Caco-2 (cell line): ENCODE measurements at regions not wholly inside any gene's neighbourhood (a gene's known extent, or its start where the extent isn't known, plus 50 kb on each side); places are given as distances from the start of the nearest gene placed in this dataset.

Experiments used
- BruUV-seq: library from RNA; stranded (reverse); fragments of 400-500 nt; replicated peaks from 2 replicates; lab custom pipeline; 2021; lab: Mats Ljungman, UMichigan
- CTCF ChIA-PET: fragments of 300-600 bp; sonication (Branson Sonifier 250); formaldehyde crosslinking; loops from one replicate; lab custom pipeline; 2022; ENCODE audit warnings: antibody characterized with exemption; lab: Charles Lee
- POLR2A ChIA-PET: fragments of 300-600 bp; sonication (Branson Sonifier 250); formaldehyde crosslinking; loops from one replicate; lab custom pipeline; 2022; ENCODE audit warnings: antibody characterized with exemption; lab: Charles Lee
- DNase-seq, 2 experiments: peaks; one replicate each; pipeline versions ENCODE4 v3.0.0 to v3.0.0-alpha.2; 2020 to 2022
- H3K27me3 ChIP-seq: replicated peaks from 2 replicates; pipeline ENCODE4 v1.6.0; 2011; ENCODE audit warnings: low read length; ENCODE audit not compliant: control insufficient read depth, insufficient read depth
- H3K36me3 ChIP-seq: 2 replicates; pipeline ENCODE4 v1.5.1; 2011; ENCODE audit warnings: low read length; ENCODE audit not compliant: control insufficient read depth, insufficient read depth
- H3K4me1 ChIP-seq: fragments of 250-450 bp; sonication (Bioruptor Pico); 2 replicates; pipeline ENCODE4 v1.5.1; 2020; ENCODE audit warnings: mild to moderate bottlenecking
- H3K4me3 ChIP-seq: 2 replicates; pipeline ENCODE4 v1.5.1; 2011; ENCODE audit warnings: low read depth, mild to moderate bottlenecking, control low read depth, low read length
- H3K9me3 ChIP-seq: fragments of 250-450 bp; sonication (Bioruptor Pico); 2 replicates; pipeline ENCODE4 v1.5.1; 2020; ENCODE audit warnings: mild to moderate bottlenecking, moderate library complexity
- H3K27ac Mint-ChIP-seq: one replicate; pipeline ENCODE4 v1.8.0; 2022; ENCODE audit warnings: mixed read lengths; ENCODE audit not compliant: unreplicated experiment
- H3K27me3 Mint-ChIP-seq: one replicate; pipeline ENCODE4 v1.8.0; 2022; ENCODE audit warnings: mixed read lengths; ENCODE audit not compliant: insufficient read depth, unreplicated experiment
- H3K36me3 Mint-ChIP-seq: one replicate; pipeline ENCODE4 v1.8.0; 2022; ENCODE audit warnings: mild to moderate bottlenecking, mixed read lengths; ENCODE audit not compliant: insufficient read depth, unreplicated experiment
- H3K4me1 Mint-ChIP-seq: one replicate; pipeline ENCODE4 v1.8.0; 2022; ENCODE audit warnings: low read depth, mixed read lengths; ENCODE audit not compliant: unreplicated experiment
- H3K4me3 Mint-ChIP-seq: one replicate; pipeline ENCODE4 v1.8.0; 2022; ENCODE audit warnings: mild to moderate bottlenecking, moderate library complexity, mixed read lengths; ENCODE audit not compliant: unreplicated experiment
- H3K9me3 Mint-ChIP-seq: one replicate; pipeline ENCODE4 v1.8.0; 2022; ENCODE audit warnings: mixed read lengths; ENCODE audit not compliant: unreplicated experiment
- intact Hi-C: fragments of 100-400 bp; cut with micrococcal nuclease; formaldehyde crosslinking; loops from one replicate; pipeline ENCODE4 v1.10.0; 2022; ENCODE audit not compliant: unreplicated experiment
- TF ChIP-seq, protein P1 (sequence below), 2 experiments: fragments of 200-600 bp in 1 of 2; IDR thresholded peaks; 1 replicate in 1 of 2; 2 replicates in 1 of 2; pipeline versions ENCODE4 v1.5.1 to v1.8.0; 2011 to 2022; ENCODE audit warnings: antibody characterized with exemption in 1 of 2, control low read depth in 1 of 2, inconsistent platforms in 1 of 2, low read depth in 1 of 2, low read length in 1 of 2, mild to moderate bottlenecking in 1 of 2, moderate library complexity in 1 of 2; ENCODE audit not compliant: insufficient read depth in 1 of 2, severe bottlenecking in 1 of 2, unreplicated experiment in 1 of 2

DNA sequence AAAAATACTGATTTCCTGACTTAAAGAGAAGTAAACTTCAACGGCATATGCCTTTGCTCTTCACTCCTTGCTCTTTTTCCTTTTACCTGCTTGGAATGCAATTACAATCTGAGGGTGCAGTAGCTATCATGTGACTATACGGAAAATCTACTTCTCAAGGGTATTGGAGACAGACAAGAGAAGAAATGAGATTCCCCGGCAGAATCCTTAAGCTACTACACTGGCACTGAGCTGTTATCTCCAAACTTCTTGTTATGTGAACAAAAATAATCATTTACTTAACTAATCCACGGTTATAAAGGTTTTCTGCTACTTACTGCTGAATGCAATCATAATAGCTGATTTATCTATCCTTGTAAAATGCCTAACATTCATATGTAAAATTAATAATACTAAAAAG lies 118.0 kb upstream of the IFNG-AS1 start:
- H3K36me3 Mint-ChIP-seq = no peaks in the 10 kb centered on the region
- Histone ChIP-seq H3K9me3 (no peaks in the 10 kb centered on the region), H3K27me3 (no peaks in the 10 kb centered on the region), H3K4me1 (no peaks in the 10 kb centered on the region), H3K4me3 (no peak overlapping the region), H3K36me3 (no peaks in the 10 kb centered on the region)
- DNase-seq = no peak
- ChIA-PET CTCF (no interaction called here), POLR2A (no interaction called here)
- no peaks in the 10 kb centered on the region for H3K4me1 Mint-ChIP-seq
- no peaks in the 10 kb centered on the region for H3K27me3 Mint-ChIP-seq
- H3K4me3 Mint-ChIP-seq = no peak overlapping the region
- intact Hi-C loops = loop anchor here (5.0 kb wide), 1 partner anchor 71 kb away; no protein-coding TSS in a partner anchor
- BruUV-seq = no TSS peak
- H3K27ac Mint-ChIP-seq = no peak overlapping the region
- no peaks in the 10 kb centered on the region for H3K9me3 Mint-ChIP-seq
- TF ChIP-seq, protein P1, sequence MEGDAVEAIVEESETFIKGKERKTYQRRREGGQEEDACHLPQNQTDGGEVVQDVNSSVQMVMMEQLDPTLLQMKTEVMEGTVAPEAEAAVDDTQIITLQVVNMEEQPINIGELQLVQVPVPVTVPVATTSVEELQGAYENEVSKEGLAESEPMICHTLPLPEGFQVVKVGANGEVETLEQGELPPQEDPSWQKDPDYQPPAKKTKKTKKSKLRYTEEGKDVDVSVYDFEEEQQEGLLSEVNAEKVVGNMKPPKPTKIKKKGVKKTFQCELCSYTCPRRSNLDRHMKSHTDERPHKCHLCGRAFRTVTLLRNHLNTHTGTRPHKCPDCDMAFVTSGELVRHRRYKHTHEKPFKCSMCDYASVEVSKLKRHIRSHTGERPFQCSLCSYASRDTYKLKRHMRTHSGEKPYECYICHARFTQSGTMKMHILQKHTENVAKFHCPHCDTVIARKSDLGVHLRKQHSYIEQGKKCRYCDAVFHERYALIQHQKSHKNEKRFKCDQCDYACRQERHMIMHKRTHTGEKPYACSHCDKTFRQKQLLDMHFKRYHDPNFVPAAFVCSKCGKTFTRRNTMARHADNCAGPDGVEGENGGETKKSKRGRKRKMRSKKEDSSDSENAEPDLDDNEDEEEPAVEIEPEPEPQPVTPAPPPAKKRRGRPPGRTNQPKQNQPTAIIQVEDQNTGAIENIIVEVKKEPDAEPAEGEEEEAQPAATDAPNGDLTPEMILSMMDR (IDR thresholded peaks at IDR 0.05; ENCODE audit: insufficient read depth in 1 of 2, low read depth in 1 of 2, low read length in 1 of 2, severe bottlenecking in 1 of 2, unreplicated experiment in 1 of 2) = no peak

DNA sequence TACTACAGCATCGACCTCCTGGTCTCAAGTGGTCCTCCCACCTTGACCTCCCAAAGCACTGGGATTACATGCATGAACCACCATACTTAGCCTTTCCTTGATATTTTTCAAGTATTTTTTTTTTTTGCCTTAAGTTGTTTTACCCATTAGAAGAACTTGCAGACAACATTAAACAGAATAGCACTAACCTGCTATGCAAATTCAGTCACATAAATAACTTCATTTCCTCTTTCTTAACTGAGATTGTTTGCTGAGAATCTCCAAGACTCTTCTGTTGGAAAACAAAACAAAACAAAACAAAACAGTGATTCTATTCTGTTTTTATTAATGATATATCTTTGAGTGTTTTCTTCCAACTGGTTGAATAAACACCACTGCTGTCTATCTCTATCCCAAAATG lies 115.9 kb upstream of the IFNG-AS1 start:
- no peaks in the 10 kb centered on the region for H3K27me3 ChIP-seq
- intact Hi-C loops = loop anchor here (5.0 kb wide), 1 partner anchor 69 kb away; no protein-coding TSS in a partner anchor
- DNase-seq = no peak
- ChIA-PET CTCF (no interaction called here), POLR2A (no interaction called here)
- Mint-ChIP-seq H3K27me3 (peaks cover 3% of the 10 kb centered on the region), H3K9me3 (no peaks in the 10 kb centered on the region), H3K36me3 (no peaks in the 10 kb centered on the region), H3K4me1 (no peaks in the 10 kb centered on the region), H3K27ac (no peak overlapping the region), H3K4me3 (no peak overlapping the region)
- BruUV-seq = no TSS peak
- no peaks in the 10 kb centered on the region for H3K36me3 ChIP-seq
- H3K4me1 ChIP-seq = no peaks in the 10 kb centered on the region
- H3K9me3 ChIP-seq = no peaks in the 10 kb centered on the region
- no peak overlapping the region for H3K4me3 ChIP-seq
- TF ChIP-seq, protein P1 (IDR thresholded peaks at IDR 0.05; ENCODE audit: insufficient read depth in 1 of 2, low read depth in 1 of 2, low read length in 1 of 2, severe bottlenecking in 1 of 2, unreplicated experiment in 1 of 2) = no peak

DNA sequence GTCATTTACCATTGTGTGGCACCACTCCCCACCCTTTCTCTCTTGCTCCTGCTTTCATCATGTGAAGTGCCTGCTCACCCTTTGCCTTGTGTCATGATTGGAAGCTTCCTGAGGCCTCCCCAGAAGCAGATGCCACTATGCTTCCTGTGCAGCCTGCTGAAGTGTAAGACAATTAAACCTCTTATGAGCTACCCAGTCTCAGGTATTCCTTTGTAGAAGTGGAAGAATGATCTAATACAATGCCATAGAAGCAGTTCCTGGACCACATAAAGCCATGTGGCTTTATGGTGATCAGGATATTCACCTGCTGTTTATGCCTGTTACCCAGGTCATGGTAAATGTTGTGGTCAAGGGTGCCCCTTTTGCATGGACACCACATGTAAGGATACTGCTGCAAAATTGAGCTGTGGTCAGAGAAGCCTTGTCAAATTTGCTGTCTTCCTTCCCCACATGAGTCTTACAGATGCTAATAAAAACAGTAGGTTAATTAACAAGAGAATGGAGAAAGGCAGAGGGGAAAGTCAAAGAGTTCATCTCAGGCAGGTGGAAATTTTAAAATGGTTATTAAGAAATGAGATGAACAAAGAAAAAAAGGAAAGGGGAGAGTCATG lies 112.8 kb upstream of the IFNG-AS1 start:
- ChIA-PET POLR2A (no interaction called here), CTCF (no interaction called here)
- H3K4me3 ChIP-seq = no peak overlapping the region
- DNase-seq = no peak
- intact Hi-C loops = no loop called here
- no peaks in the 10 kb centered on the region for H3K9me3 ChIP-seq
- BruUV-seq = no TSS peak
- Mint-ChIP-seq H3K36me3 (no peaks in the 10 kb centered on the region), H3K27me3 (peaks cover 3% of the 10 kb centered on the region), H3K4me1 (no peaks in the 10 kb centered on the region), H3K27ac (no peak overlapping the region), H3K4me3 (no peak overlapping the region), H3K9me3 (no peaks in the 10 kb centered on the region)
- no peaks in the 10 kb centered on the region for H3K4me1 ChIP-seq
- no peaks in the 10 kb centered on the region for H3K27me3 ChIP-seq
- TF ChIP-seq, protein P1 (IDR thresholded peaks at IDR 0.05; ENCODE audit: insufficient read depth in 1 of 2, low read depth in 1 of 2, low read length in 1 of 2, severe bottlenecking in 1 of 2, unreplicated experiment in 1 of 2) = no peak
- H3K36me3 ChIP-seq = no peaks in the 10 kb centered on the region
